Fibroblast of pulmonary artery (primary cell): ENCODE measurements at regions not wholly inside any gene's neighbourhood (a gene's known extent, or its start where the extent isn't known, plus 50 kb on each side); places are given as distances from the start of the nearest gene placed in this dataset.

Experiments
- DNase-seq: peaks from one replicate; pipeline ENCODE4 v3.0.0-alpha.2; 2010; ENCODE audit warnings: low read depth
- H3K4me3 ChIP-seq: replicated peaks from 2 replicates; pipeline ENCODE4 v1.5.1; 2011; ENCODE audit warnings: low read depth, mild to moderate bottlenecking, control low read depth, low read length, moderate library complexity
- TF ChIP-seq, protein P1 (sequence below): IDR thresholded peaks from 2 replicates; pipeline ENCODE4 v1.5.1; 2011; ENCODE audit warnings: mild to moderate bottlenecking, control low read depth, low read length, inconsistent platforms; ENCODE audit errors: missing control alignments

DNA sequence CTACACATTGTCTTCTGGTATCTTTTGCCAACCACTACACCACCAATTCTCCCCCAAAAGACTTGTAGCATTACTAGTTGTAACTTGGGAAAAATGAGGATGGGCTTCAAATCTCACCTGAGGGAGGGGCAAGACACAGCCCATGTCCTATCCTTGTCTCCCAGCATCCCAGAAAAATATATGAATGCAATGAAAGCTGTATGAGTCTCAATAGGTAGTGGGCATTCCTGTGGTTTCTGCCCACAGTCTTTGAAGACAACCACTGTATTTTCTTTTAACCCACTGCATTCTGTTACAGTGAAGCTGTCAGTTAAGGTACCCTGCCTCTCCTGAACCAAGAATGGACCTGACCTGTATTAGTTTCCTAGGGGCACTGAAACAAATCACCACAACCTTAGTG, 336.2 kb upstream of the TMPO start:
- no peak overlapping the region for H3K4me3 ChIP-seq
- DNase-seq, result no peak
- TF ChIP-seq, protein P1, sequence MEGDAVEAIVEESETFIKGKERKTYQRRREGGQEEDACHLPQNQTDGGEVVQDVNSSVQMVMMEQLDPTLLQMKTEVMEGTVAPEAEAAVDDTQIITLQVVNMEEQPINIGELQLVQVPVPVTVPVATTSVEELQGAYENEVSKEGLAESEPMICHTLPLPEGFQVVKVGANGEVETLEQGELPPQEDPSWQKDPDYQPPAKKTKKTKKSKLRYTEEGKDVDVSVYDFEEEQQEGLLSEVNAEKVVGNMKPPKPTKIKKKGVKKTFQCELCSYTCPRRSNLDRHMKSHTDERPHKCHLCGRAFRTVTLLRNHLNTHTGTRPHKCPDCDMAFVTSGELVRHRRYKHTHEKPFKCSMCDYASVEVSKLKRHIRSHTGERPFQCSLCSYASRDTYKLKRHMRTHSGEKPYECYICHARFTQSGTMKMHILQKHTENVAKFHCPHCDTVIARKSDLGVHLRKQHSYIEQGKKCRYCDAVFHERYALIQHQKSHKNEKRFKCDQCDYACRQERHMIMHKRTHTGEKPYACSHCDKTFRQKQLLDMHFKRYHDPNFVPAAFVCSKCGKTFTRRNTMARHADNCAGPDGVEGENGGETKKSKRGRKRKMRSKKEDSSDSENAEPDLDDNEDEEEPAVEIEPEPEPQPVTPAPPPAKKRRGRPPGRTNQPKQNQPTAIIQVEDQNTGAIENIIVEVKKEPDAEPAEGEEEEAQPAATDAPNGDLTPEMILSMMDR, result no peak

DNA sequence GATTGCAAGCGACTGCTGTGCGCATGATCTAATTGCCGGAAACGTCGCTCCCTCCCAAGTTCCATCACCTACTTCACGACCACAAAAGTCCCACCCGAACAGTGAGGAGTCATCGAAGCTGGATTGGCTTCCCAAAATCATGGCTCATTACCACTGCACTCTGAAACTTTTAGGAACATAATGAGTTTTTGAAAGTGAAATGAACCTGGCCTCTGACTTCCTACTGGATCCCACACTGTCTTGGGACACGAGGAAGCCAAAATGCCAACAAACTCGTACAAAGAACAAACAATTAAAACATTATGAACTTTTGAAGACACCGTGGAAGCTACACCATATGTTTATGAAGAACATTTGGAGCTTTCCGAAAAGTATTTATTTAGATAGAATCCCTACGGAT, 334.8 kb upstream of the TMPO start:
- TF ChIP-seq, protein P1, result no peak
- no peak for DNase-seq

DNA sequence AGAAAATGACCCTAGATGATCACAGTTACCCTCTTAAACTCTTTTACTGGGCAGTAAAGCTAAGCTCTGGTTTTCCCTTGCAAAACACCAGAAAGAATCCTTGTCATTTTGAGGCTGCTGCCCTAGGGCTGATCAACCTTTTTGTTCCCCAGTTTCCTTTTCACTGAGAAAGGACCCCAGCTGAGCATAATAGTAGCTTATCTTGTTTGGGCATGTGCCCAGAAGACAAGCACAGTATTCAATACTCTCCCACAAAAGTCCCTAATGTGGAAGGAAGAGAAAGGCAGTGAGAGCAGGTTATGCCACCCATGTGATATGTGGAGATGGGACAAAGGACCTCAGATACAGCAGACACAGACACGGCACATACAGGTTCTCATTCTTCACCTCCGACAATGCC, 332.6 kb upstream of the TMPO start:
- H3K4me3 ChIP-seq, result no peak overlapping the region
- DNase-seq, result no peak
- TF ChIP-seq, protein P1, result no peak

More for the DNA sequence above, 334.8 kb upstream of the TMPO start:
- H3K4me3 ChIP-seq, result no peak overlapping the region

DNA sequence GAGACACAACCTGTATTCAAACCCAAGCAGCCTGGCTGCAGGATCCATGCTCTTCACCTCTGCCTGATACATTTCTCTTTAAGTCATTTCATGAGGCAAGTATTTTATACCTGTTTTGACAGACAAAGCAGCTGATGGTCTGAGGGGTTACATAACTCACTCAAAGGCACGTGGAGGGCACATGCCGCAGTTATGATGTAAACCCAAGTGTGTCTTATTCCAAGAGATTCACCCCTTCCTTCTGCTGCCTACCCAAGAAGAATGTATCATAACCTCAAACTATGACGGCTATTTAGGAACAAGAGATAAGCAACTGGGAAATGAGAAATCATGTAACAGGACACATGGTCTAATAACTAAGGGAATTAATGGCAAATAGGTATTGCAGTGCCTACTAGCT, 329.8 kb upstream of the TMPO start:
- peak; percentile 46 for DNase-seq
- TF ChIP-seq, protein P1, result no peak

DNA sequence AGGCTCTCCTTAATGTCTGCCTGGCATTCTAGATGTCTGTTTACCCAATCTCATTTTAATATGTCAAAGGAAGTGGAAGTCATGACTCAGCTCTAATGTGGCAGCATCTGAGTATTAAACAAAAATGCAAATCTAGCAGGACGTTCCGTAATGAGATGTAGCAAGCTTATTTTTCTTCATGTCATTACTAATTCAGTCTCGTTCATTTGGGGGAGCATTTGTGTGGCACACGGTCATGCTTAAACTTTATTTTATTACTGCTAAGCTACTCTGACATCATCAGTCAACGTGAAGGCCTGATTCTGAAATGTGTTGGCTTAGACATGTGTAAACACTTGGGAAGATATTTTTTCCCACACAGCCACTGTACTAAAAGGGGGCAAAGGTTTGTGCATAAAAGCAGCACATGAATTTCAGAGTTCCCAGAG, 326.7 kb upstream of the TMPO start:
- TF ChIP-seq, protein P1, result no peak
- no peak overlapping the region for H3K4me3 ChIP-seq
- DNase-seq, result peak; percentile 27

More for the DNA sequence above, 329.8 kb upstream of the TMPO start:
- H3K4me3 ChIP-seq, result no peak overlapping the region

DNA sequence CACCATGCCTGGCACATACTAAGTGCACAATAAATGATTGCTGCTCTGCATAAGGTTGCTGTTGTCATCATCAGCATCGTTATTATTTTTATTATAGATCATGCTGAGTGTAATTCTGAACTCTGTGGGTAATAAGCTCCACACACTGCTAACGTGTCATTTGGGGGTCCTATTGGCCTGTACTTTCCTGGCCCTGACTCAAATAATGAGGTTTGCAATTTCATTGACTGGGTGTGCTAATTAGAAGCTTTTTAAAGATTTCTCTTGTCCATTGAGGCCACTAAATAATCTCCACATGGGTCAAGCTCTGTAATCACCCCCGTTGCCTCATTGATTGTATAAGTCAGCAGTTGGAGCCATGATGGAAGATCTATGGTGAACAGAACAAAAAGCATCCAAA, 320.8 kb upstream of the TMPO start:
- no peak overlapping the region for H3K4me3 ChIP-seq
- no peak for DNase-seq
- TF ChIP-seq, protein P1, result no peak

DNA sequence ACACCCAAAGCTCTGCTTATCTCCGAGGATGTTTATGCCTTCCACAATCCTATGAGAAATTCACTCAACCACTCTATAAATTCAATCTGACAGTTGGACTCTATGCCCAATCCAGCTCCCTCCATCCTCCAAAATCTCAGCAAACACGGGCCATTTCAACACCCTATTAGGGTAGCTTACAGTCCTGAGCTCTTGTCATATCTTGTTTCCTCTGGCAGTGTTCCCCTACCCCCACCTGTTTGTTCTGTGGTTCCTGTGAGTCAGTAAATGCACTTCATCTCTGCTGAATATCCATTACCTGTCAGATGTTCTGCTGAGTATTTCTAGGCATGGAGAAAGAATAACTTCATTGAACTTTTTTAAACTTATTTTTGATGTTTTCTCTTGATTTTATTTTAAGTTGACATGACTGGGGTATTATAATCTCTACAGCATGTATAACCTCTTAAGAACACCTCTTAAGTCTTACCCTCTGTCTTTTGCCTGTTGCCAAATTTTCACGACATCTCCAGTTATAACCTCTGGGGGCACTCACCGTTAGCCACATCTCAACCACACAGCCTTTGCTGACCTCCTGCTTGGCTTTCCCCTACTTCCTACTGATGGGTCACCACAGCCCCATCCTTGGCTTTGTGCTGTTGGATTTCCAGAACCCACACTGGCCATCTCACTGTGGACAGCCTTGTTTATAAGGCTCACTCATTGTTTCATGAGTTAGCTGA, 317.0 kb upstream of the TMPO start:
- no peak overlapping the region for H3K4me3 ChIP-seq
- no peak for DNase-seq
- TF ChIP-seq, protein P1, result no peak
